DMS79 treated with DMSO at 0.1 percent for 48 hours (cell line): ENCODE measurements at regions not wholly inside any gene's neighbourhood (a gene's known extent, or its start where the extent isn't known, plus 50 kb on each side); places are given as distances from the start of the nearest gene placed in this dataset.

Experiments used
- DNase-seq: peaks from one replicate; lab custom pipeline; 2025; lab: John Stamatoyannopoulos, UW

- no peak for DNase-seq
Observed at GRCh38 chr2:129152514-129152913, 827.0 kb upstream of the RAB6C start.

- DNase-seq, result no peak
Observed at GRCh38 chr2:129160879-129161278, 818.6 kb upstream of the RAB6C start.

GRCh38 chr2:129164220-129164949, 815.1 kb upstream of the RAB6C start:
- DNase-seq, result no peak

GRCh38 chr2:129165006-129165405, 814.5 kb upstream of the RAB6C start:
- DNase-seq, result no peak

- DNase-seq, result no peak
Observed at GRCh38 chr2:129167456-129167855, 812.0 kb upstream of the RAB6C start.

GRCh38 chr2:129170570-129170969, 808.9 kb upstream of the RAB6C start:
- DNase-seq, result no peak

- no peak for DNase-seq
Observed at GRCh38 chr2:129174143-129174542, 805.3 kb upstream of the RAB6C start.

GRCh38 chr2:129175051-129175450, 804.4 kb upstream of the RAB6C start:
- DNase-seq, result no peak

- DNase-seq, result no peak
Observed at GRCh38 chr2:129176375-129176774, 803.1 kb upstream of the RAB6C start.

GRCh38 chr2:129178356-129178755, 801.1 kb upstream of the RAB6C start:
- DNase-seq, result no peak

GRCh38 chr2:129179199-129179598, 800.3 kb upstream of the RAB6C start:
- DNase-seq, result no peak

GRCh38 chr2:129180124-129180716, 799.2 kb upstream of the RAB6C start:
- DNase-seq, result no peak

- no peak for DNase-seq
Observed at GRCh38 chr2:129181433-129181832, 798.0 kb upstream of the RAB6C start.

GRCh38 chr2:129181963-129182362, 797.5 kb upstream of the RAB6C start:
- no peak for DNase-seq

GRCh38 chr2:129187343-129187742, 792.1 kb upstream of the RAB6C start:
- DNase-seq, result no peak

GRCh38 chr2:129188451-129188850, 791.0 kb upstream of the RAB6C start:
- DNase-seq, result no peak

GRCh38 chr2:129189617-129190319, 789.7 kb upstream of the RAB6C start:
- no peak for DNase-seq

- no peak for DNase-seq
Observed at GRCh38 chr2:129190494-129190893, 789.0 kb upstream of the RAB6C start.

- DNase-seq, result no peak
Observed at GRCh38 chr2:129191530-129191929, 787.9 kb upstream of the RAB6C start.

- DNase-seq, result no peak
Observed at GRCh38 chr2:129192117-129192516, 787.3 kb upstream of the RAB6C start.

GRCh38 chr2:129192841-129193253, 786.6 kb upstream of the RAB6C start:
- DNase-seq, result no peak

GRCh38 chr2:129193961-129194360, 785.5 kb upstream of the RAB6C start:
- no peak for DNase-seq

GRCh38 chr2:129199501-129199900, 780.0 kb upstream of the RAB6C start:
- DNase-seq, result no peak
